NCI-H2107 (cell line): ENCODE measurements at regions not wholly inside any gene's neighbourhood (a gene's known extent, or its start where the extent isn't known, plus 50 kb on each side); places are given as distances from the start of the nearest gene placed in this dataset.

Experiments
- DNase-seq: peaks from one replicate; lab custom pipeline; 2025; lab: John Stamatoyannopoulos, UW

GRCh38 chr20:11128721-11129120, 454.9 kb upstream of the JAG1 start:
- DNase-seq = no peak

- DNase-seq = no peak
These were observed 456.9 kb upstream of the JAG1 start for GRCh38 chr20:11130554-11131166.

GRCh38 chr20:11132819-11133415, 459.1 kb upstream of the JAG1 start:
- no peak for DNase-seq

- DNase-seq = no peak
These were observed 462.9 kb upstream of the JAG1 start for GRCh38 chr20:11136691-11137090.

DNA sequence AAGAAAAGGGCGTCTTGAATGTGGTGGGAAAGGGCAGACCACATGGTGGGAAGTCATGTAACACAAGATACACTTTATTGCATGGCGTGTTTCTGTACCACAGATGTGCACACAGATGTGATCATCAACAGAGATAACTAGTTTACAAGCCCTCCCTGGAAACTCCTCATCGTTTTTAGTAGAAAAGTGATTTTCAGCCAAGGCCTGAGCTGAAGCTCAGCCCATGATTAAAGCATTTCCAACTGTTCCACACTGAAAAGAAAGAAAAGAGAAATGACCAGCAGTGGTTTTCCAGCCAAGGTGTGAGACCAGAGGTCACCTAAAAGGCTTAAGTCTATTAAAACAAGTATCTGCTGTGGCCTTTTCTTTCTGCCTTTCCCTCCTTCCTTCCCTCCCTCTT, 463.9 kb upstream of the JAG1 start:
- DNase-seq = no peak

- DNase-seq = no peak
These were observed 466.6 kb upstream of the JAG1 start for GRCh38 chr20:11140359-11140758.

DNA sequence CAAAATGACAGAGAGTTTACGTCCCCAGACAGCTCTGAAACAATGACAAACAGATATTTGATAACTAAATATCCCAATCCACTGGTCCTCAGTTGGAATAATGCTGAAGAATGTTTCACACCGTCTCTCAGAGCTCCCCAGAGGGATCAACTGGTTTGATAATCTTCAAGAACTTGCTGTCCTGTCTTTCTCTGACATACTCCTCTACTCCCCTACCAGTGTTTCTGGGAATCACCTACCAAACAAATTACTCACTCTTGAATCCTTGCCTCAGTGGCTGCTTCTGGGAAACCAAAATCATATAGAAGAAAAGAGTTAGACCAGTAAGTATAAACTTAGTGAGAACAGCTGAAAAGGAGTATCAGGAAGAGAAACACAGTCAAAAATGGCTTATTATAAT, 469.7 kb upstream of the JAG1 start:
- DNase-seq = no peak

DNA sequence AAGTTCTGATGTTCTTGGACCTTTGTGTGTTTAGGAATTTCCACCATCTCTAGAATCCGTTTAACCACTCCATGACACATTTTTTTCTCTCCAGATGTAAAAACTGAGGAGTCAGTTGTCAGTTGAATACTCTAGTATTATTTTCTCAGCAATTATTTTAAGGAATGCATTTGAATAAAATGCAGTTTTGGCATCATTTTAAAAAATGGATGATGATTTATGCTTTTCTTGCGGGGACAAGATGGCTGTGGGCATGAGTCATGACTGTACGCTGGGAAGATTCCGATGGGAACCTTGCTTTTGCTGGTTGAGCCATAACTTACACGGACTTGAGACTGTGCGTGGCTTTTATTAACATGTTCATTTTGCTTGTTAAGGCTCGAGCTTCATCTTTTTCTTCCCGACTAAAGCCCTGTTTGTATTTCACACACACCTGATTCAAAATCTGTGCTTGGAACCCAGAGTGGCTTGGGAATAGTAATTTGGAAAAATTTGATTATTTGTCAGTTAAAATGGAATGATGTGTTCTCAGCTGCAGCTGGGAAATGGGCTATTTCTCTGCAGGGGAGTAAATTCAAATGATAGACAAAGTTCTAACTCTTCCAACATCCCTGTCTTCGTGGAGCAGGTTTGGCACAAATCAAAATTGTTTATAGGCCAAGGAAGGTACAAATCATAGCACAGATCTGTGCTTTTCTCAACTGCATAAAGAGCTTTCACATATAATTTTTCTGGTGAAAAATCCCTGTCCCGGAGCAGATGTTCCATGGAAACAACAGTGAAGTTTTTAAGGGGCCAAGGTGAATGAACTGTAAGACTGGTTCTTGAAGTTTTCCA, 470.5 kb upstream of the JAG1 start:
- no peak for DNase-seq

- no peak for DNase-seq
These were observed 471.8 kb upstream of the JAG1 start for GRCh38 chr20:11145616-11146015.

DNA sequence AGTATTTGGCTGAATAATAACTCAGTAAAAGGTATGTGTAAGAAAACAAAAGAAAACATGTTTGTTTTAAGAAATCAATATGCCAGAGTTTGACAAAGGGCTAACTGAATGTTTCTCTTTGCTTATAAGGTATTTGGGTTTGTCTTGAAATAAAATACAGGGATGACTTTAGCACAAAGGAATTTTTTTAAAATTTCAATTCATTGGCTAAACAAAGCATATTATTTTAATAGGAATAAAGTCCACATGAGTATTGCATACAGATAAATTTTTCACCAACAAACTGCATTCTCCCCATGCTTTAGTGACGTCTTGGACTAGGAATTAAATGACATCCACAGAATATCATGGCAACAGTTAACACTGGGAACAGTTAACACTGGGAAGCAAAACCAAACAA, 480.0 kb upstream of the JAG1 start:
- no peak for DNase-seq

DNA sequence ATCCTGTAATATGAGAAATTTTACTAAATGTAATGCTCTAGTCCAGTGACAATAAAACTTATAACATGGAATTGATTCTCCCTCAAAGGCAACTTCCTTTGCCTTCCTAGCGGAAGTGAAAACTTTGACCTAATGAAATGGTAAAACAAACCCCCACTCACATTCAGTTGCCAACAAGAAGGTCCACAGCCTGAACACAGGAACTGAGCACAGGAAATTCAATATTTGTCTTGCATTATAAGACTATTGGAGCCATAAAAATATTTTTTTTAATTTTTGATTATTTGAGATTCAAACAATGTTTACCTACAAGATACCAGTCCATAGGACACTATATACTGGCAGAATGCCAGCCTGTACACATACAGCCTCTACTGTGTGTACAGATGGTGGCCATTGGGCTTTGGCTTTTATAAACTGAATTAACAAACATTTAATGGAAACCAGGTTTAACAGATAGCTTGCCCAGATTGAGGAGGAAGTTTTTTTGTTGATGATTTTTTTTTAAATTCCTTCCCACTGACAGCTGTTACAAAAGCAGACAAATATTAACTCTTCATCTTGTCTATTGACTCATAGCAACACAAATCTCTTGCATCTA, 481.5 kb upstream of the JAG1 start:
- no peak for DNase-seq

DNA sequence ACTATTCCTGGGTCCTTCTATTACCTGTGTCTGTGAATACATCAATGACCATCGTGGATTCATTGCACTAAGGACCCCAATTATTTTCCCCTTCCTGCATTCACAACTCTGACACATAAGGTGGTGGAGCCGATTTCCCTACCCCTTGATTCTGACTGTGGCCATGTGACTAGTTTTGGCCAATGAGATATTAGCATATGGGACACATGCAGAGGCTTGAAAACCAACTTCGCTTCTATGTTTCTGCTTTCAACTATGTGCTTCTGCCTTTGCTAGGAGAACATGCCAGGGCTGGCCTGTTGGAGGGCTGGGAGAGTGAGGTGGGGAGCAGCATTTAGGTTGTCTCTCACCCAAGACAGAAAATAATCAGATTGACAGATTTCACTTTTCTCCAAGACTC, 483.1 kb upstream of the JAG1 start:
- no peak for DNase-seq

DNA sequence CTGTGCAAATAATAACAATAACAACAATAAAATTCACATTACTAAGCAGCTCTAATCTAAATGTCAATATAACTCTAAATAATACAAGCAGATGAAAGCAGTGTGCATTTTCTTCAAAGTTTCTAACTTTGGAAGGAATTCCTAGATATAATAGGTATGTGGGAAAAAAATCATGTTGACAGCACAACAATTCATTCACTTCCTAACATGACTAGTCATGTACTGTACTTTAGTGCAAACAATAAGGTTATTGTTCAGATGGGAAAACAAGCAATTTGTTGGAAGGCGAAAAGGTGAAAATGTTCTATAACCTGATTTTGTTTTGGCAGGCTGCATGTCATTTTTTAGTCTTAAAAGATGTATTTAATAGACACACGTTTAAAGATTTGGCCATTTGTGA, 484.3 kb upstream of the JAG1 start:
- DNase-seq = no peak

GRCh38 chr20:11158589-11158988, 484.8 kb upstream of the JAG1 start:
- DNase-seq = no peak

- DNase-seq = no peak
These were observed 485.9 kb upstream of the JAG1 start for GRCh38 chr20:11159728-11160127.

DNA sequence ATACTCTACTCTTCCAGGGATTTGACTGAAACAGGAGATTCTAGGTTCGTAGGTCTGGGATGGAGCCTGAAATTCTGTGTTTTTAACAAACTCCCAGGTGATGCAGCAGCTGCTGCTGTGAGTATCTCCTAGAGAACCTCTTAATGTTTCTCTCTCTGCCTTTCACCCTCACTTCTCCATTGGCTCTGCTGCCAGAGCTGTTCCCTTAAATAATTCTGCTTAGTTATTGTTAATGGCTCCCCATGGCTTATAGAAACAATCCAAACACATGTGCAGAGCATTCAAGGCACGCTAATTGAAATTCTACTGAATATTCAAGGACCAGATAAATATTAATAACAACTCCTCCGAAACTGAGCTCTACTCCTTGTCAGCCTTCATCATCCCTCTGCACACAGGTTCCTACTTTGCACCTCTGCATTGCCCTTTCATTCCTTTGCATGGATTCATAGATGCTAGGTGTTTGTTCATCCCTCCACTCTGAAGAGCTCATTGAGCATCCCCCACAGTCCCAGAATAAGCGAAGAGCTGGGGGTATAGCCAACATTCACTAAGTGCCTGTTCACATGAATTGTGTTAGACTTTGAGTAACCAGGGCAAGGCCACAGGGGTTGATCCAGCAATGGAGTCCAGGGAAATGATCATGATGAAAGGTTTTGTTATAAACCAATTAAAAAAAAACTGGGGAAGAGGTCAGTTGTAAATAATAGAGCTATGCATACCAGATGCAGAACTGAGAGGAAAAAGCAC, 488.4 kb upstream of the JAG1 start:
- no peak for DNase-seq

DNA sequence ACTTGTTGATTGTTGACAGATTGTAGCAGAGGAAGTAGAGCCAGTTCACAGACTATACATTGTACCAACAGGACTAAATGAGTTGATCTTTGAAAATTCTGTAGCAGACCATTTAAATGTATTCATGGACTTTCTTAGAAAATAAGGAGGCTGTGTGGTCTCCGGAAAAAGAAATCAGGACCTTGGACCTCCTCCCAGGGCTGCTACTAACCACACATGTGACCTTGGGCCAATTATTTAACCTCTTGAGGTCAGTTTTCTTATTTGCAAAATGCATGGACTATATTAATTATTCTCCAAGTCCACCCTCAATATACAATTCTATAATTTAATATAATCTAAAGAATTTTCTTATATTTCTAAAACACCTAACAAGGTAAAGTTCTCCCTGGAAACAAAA, 492.0 kb upstream of the JAG1 start:
- DNase-seq = no peak

- DNase-seq = no peak
These were observed 492.9 kb upstream of the JAG1 start for GRCh38 chr20:11166712-11167111.

- no peak for DNase-seq
These were observed 494.2 kb upstream of the JAG1 start for GRCh38 chr20:11168026-11168425.

DNA sequence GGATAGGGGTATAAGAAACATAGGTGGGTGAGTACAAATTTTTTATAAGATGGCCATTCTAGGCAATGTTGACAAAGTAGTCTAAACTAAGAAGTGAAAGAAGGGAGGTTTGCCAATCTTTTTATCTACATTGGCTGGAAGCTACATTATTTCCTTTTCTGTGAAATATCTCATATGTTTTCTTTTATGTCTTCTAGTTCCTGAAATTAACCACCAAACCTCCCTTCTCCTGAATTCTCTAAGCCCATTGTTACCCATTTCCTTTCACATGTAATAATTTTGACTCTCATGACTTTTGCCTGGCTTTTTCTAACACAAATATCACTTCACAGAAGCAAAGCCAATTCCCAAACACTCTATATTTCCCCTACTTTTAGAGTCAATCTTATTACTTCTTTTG, 496.2 kb upstream of the JAG1 start:
- DNase-seq = no peak

DNA sequence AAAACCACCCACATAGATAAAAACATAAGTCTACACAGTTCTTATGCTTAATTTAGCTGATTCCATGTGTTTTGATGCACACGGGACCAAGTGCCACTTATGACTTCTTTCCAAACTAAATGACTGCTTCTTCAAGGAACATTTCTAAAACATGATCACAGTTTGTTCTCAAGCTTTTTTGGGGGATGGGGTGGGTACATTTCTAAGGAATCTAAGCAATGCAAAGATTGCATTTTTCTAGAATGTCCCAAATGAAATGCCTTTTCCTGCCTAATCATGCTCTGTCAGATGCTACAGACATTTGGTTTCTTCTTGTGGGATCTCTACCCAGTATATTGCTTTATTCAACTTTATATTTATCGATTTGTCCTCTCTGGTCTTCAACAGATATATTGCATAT, 496.8 kb upstream of the JAG1 start:
- no peak for DNase-seq

DNA sequence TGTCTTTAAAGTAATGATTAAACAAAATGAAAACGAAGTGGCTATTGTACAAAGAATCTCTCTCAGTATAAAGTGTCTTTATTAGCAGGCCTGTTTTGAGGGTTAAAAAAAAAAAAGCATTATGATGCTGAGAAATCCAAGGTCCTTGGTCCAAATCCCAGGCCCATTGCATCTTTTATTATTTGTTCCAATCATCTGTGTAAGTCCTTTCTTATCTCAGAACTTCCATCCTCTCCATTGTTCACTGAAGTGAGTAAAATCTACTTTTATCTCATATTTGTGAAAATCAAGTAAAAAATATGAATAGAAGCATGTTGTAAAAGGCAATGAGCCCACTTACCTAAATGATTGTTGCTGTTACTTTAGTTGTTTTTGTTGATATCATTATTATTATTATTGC, 499.1 kb upstream of the JAG1 start:
- no peak for DNase-seq
